ENCODE measurements at regions not wholly inside any gene's neighbourhood (a gene's known extent, or its start where the extent isn't known, plus 50 kb on each side); places are given as distances from the start of the nearest gene placed in this dataset.

DNA sequence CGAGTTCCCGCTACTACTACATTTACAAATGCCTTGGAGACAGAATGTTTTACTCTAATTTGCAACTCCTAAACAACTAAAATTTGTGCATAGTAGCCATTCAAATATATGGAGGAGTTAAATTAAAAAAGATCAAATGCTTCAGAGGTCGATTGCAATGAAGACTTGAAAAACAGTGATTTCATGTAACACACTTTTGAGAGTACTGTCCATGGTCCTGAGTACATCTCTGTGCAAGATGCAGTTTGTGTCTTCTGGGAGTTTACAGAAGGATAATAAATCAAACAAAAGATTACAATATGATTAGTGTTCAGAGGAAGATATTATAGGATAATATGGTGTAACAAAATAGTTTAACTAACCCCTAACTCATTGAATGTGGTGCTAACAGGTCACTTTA is 894.7 kb downstream of the TMEM182 start:
- TF ChIP-seq, protein P1, sequence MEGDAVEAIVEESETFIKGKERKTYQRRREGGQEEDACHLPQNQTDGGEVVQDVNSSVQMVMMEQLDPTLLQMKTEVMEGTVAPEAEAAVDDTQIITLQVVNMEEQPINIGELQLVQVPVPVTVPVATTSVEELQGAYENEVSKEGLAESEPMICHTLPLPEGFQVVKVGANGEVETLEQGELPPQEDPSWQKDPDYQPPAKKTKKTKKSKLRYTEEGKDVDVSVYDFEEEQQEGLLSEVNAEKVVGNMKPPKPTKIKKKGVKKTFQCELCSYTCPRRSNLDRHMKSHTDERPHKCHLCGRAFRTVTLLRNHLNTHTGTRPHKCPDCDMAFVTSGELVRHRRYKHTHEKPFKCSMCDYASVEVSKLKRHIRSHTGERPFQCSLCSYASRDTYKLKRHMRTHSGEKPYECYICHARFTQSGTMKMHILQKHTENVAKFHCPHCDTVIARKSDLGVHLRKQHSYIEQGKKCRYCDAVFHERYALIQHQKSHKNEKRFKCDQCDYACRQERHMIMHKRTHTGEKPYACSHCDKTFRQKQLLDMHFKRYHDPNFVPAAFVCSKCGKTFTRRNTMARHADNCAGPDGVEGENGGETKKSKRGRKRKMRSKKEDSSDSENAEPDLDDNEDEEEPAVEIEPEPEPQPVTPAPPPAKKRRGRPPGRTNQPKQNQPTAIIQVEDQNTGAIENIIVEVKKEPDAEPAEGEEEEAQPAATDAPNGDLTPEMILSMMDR (IDR thresholded peaks at IDR 0.05): no peak
- TF ChIP-seq POLR2A (IDR thresholded peaks at IDR 0.05): no peak

All from adrenal gland (tissue), 5 donors.